ENCODE measurements at regions not wholly inside any gene's neighbourhood (a gene's known extent, or its start where the extent isn't known, plus 50 kb on each side); places are given as distances from the start of the nearest gene placed in this dataset.

- TF ChIP-seq POLR2A (IDR thresholded peaks at IDR 0.05; ENCODE audit: low read depth, low read length): no peak
- TF ChIP-seq POLR2AphosphoS5 (IDR thresholded peaks at IDR 0.05; ENCODE audit: low read depth, low read length): no peak
- no peak for TF ChIP-seq TAF1 (IDR thresholded peaks at IDR 0.05; ENCODE audit: low read depth, low read length)
- TF ChIP-seq PAX5 (IDR thresholded peaks at IDR 0.05; ENCODE audit: insufficient read depth, low read length, severe bottlenecking): no peak
Observed at GRCh38 chr10:59047180-59047579, 129.3 kb upstream of the PHYHIPL start.

All from GM12891 (cell line).